ENCODE measurements at regions not wholly inside any gene's neighbourhood (a gene's known extent, or its start where the extent isn't known, plus 50 kb on each side); places are given as distances from the start of the nearest gene placed in this dataset.

DNA sequence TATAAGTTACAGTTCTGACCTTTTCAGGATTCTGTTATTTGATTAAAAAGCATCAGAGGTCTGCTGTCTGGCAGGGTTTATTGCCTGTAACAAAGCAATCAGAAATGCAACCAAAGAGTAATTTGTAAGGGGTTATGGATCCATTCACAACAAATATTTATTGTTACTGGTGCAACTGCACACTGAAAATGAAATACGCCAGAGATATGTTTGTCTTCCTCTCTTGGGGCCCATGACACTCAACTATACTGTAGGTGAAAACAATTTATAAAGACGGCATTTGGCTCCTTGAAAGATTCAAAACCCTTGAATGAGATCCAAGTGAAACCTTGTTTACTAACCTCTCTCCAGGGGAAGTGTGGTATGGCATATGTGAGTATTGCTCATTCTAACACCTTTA, 452.2 kb downstream of the MBD2 start:
- DNase-seq (ENCODE audit: low read depth): no peak
- H3K27me3 ChIP-seq (ENCODE audit: control insufficient read depth, insufficient read depth, low read length): no peaks in the 10 kb centered on the region
- no peak for TF ChIP-seq CTCF (IDR thresholded peaks at IDR 0.05; ENCODE audit: insufficient read depth, low read depth, low read length)
- ChIA-PET CTCF (no interaction called here), POLR2A (no interaction called here)
- no peak overlapping the region for H3K4me3 ChIP-seq (ENCODE audit: low read depth, low read length)
- no peaks in the 10 kb centered on the region for H3K36me3 ChIP-seq (ENCODE audit: control insufficient read depth, insufficient read depth, low read length)

DNA sequence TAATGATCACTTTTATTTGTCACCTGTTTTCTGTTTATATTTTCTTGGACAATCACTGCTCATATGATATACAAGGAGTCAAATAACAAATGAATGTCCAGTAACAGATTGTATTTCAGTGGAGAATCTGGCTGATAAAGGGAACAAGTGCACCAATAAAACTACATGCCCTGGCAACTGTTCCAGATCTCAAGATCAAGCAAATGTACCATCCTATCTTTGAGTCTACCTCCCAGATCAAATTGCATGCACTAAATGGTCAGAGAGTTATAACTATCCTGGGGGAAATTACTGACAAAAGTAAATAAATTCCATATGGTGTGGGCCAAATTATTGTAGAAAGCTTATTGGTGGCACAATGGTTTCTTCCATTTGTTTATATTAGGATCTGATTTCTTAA, 452.8 kb downstream of the MBD2 start:
- ChIA-PET POLR2A (no interaction called here), CTCF (no interaction called here)

DNA sequence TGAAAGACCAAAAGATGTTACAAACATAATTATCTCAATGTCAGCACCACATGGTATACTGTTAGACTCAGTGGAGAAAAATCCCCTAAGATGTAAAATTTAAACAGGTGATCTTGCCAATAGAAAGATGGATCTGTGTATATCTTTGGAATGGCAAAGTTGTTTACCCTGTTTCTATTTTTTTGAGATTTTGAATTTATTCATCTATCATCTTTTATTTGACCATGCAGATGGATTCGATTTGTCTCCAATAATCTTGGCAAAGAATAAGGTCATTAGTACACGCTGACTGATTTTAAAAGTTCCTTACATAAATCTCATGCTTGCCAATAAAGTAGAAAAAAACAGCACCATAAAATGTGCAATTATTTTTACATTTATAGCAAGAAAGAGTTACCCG, 459.3 kb downstream of the MBD2 start:
- H3K36me3 ChIP-seq (ENCODE audit: control insufficient read depth, insufficient read depth, low read length): no peaks in the 10 kb centered on the region
- H3K4me3 ChIP-seq (ENCODE audit: low read depth, low read length): no peak overlapping the region
- ChIA-PET CTCF (no interaction called here), POLR2A (no interaction called here)
- DNase-seq (ENCODE audit: low read depth): no peak
- TF ChIP-seq CTCF (IDR thresholded peaks at IDR 0.05; ENCODE audit: insufficient read depth, low read depth, low read length): no peak
- H3K27me3 ChIP-seq (ENCODE audit: control insufficient read depth, insufficient read depth, low read length): no peaks in the 10 kb centered on the region

More for the DNA sequence above, 452.8 kb downstream of the MBD2 start:
- no peak for TF ChIP-seq CTCF (IDR thresholded peaks at IDR 0.05; ENCODE audit: insufficient read depth, low read depth, low read length)
- Histone ChIP-seq H3K4me3 (ENCODE audit: low read depth, low read length) (no peak overlapping the region), H3K27me3 (ENCODE audit: control insufficient read depth, insufficient read depth, low read length) (no peaks in the 10 kb centered on the region), H3K36me3 (ENCODE audit: control insufficient read depth, insufficient read depth, low read length) (no peaks in the 10 kb centered on the region)
- no peak for DNase-seq (ENCODE audit: low read depth)

DNA sequence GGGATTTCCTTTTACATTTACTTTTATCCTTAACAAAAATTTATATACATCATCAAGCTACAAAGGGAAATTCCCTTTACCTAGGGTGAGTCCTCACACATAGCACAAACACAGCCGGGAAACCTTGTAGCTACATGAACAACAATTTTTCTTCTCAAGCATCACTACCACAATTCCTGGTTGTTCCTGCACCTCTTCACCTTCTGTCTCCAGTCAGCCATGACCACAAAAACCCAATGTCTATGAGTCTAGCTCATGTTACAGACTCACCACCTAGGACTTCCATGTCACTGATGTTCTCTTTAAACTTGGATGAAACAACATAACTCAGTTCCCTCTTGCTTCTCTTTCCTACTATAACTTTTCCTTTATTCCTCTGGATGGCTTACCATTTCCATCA, 460.4 kb downstream of the MBD2 start:
- Histone ChIP-seq H3K4me3 (ENCODE audit: low read depth, low read length) (no peak overlapping the region), H3K27me3 (ENCODE audit: control insufficient read depth, insufficient read depth, low read length) (no peaks in the 10 kb centered on the region), H3K36me3 (ENCODE audit: control insufficient read depth, insufficient read depth, low read length) (no peaks in the 10 kb centered on the region)
- ChIA-PET CTCF (no interaction called here), POLR2A (no interaction called here)
- TF ChIP-seq CTCF (IDR thresholded peaks at IDR 0.05; ENCODE audit: insufficient read depth, low read depth, low read length): no peak
- DNase-seq (ENCODE audit: low read depth): no peak

DNA sequence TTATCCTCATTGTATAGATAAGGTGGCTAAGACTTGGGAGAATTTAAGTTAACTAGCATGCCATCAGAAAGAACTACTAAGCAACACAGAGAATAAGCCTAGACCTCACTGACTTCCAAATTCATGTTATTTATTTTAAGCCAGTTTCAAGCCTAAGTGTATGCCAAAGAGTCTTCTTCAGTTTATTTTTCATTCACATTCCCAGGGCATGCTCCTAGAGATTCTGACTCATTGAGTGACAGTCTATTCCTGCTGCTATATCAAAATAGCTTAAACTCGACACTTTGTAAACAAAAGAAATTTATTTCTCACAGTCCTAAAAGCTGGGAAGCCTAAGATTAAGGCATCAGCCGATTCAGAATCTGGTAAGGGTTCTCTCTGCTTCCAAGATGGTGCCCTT, 467.1 kb downstream of the MBD2 start:
- no peaks in the 10 kb centered on the region for H3K27me3 ChIP-seq (ENCODE audit: control insufficient read depth, insufficient read depth, low read length)
- POLR2A ChIA-PET: no interaction called here
- no peak for DNase-seq (ENCODE audit: low read depth)

More for the DNA sequence above, 467.1 kb downstream of the MBD2 start:
- CTCF ChIA-PET: no interaction called here
- Histone ChIP-seq H3K36me3 (ENCODE audit: control insufficient read depth, insufficient read depth, low read length) (no peaks in the 10 kb centered on the region), H3K4me3 (ENCODE audit: low read depth, low read length) (no peak overlapping the region)
- TF ChIP-seq CTCF (IDR thresholded peaks at IDR 0.05; ENCODE audit: insufficient read depth, low read depth, low read length): no peak

All from BJ (cell line).